ENCODE measurements at regions not wholly inside any gene's neighbourhood (a gene's known extent, or its start where the extent isn't known, plus 50 kb on each side); places are given as distances from the start of the nearest gene placed in this dataset.

DNA sequence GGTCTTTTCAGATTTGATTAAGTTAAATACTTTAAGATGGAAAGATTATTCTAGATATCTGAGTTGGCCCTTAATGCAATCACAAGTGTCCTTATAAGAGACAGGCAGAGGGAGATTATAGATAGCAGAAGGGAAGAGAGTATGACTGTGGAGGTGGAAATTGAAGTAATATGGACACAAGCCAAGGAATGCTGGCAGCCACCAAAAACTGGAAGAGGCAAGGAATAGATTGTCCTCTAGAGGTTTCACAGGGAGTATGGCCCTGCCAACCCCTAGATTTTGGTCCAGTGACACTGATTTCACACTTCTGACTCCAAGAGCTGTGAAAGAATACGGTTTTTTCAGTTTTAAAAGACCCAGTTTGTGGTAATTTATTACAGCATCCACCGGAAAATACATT, 1498.7 kb upstream of the CADM2 start:
- ATAC-seq (replicated peaks in 1 of 4) (no peak), DNase-seq (no peak)
- Histone ChIP-seq H3K9me3 (no peaks in the 10 kb centered on the region), H3K4me3 (ENCODE audit: control insufficient read depth in 1 of 2, extremely low read depth in 1 of 2, low read length in 1 of 2) (no peak overlapping the region), H3K27ac (ENCODE audit: low read length) (no peak overlapping the region), H3K27me3 (replicated peaks in 1 of 2; ENCODE audit: control insufficient read depth in 2 of 2, extremely low read depth in 1 of 2, insufficient read depth in 2 of 2, low read length in 1 of 2) (no peaks in the 10 kb centered on the region), H3K4me1 (ENCODE audit: control insufficient read depth in 1 of 2, extremely low read depth in 1 of 2, insufficient read depth in 2 of 2, low read length in 2 of 2) (no peaks in the 10 kb centered on the region), H3K36me3 (ENCODE audit: control insufficient read depth in 2 of 2, extremely low read depth in 1 of 2, insufficient read depth in 1 of 2, low read length in 1 of 2) (no peaks in the 10 kb centered on the region)
- Mint-ChIP-seq H3K36me3 (no peaks in the 10 kb centered on the region), H3K27ac (no peak overlapping the region), H3K27me3 (no peaks in the 10 kb centered on the region), H3K4me3 (no peak overlapping the region), H3K9me3 (peaks cover 4 to 10% (median 5%) of the 10 kb centered on the region in 3 donors), H3K4me1 (no peaks in the 10 kb centered on the region)
- ChIA-PET CTCF (no interaction called here), POLR2A (no interaction called here)
- WGBS (ENCODE audit: insufficient coverage): 29% methylated on average over 1 of the region's 2 CpGs

DNA sequence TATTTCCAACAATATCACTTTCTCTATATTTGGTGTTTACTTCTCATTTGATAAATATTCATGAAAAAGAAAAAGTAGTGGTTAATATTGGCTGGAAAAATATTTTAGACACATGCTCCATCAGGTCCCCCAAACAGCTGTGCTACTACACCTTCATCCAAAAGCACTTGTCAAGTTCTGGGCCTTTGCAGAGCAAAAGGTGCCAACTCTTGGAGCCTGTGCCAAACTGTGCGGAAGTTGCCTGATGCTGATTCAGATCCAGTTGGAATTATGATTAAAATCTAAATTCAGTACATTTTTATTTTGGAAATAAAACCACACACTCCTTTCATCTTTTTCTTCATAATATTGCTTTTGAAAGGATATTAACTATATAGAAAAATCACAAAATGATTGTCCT, 1497.4 kb upstream of the CADM2 start:
- H3K4me1 Mint-ChIP-seq: no peaks in the 10 kb centered on the region
- H3K27me3 ChIP-seq (replicated peaks in 1 of 2; ENCODE audit: control insufficient read depth in 2 of 2, extremely low read depth in 1 of 2, insufficient read depth in 2 of 2, low read length in 1 of 2): no peaks in the 10 kb centered on the region
- CTCF ChIA-PET: no interaction called here
- H3K27ac ChIP-seq (ENCODE audit: low read length): no peak overlapping the region
- ATAC-seq (replicated peaks in 1 of 4) (no peak), DNase-seq (no peak)
- no peaks in the 10 kb centered on the region for H3K36me3 ChIP-seq (ENCODE audit: control insufficient read depth in 2 of 2, extremely low read depth in 1 of 2, insufficient read depth in 1 of 2, low read length in 1 of 2)
- WGBS (ENCODE audit: insufficient coverage): no CpG with 5 or more reads among the region's 1 CpG
- no peak overlapping the region for H3K4me3 ChIP-seq (ENCODE audit: control insufficient read depth in 1 of 2, extremely low read depth in 1 of 2, low read length in 1 of 2)
- POLR2A ChIA-PET: no interaction called here
- no peaks in the 10 kb centered on the region for H3K36me3 Mint-ChIP-seq
- peaks cover 2 to 5% (median 4%) of the 10 kb centered on the region in 3 donors for H3K9me3 Mint-ChIP-seq
- H3K27ac Mint-ChIP-seq: no peak overlapping the region
- H3K27me3 Mint-ChIP-seq: no peaks in the 10 kb centered on the region
- no peaks in the 10 kb centered on the region for H3K9me3 ChIP-seq
- no peak overlapping the region for H3K4me3 Mint-ChIP-seq
- no peaks in the 10 kb centered on the region for H3K4me1 ChIP-seq (ENCODE audit: control insufficient read depth in 1 of 2, extremely low read depth in 1 of 2, insufficient read depth in 2 of 2, low read length in 2 of 2)

DNA sequence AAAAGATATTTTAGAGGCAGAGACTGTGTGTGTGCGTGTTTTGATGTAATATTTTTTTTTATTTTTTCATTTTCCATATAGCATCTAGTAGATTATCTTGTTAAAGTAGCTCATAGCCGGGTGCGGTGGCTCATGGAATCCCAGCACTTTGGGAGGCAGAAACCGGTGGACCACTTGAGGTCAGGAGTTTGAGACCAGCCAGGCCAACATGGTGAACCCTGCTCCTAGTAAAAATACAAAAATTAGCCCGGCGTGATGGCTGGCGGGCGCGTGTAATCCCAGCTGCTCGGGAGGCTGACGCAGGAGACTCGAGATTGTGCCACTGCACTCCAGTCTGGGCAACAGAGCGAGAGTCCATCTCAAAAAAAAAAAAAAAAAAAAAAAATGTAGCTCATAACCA, 1481.2 kb upstream of the CADM2 start:
- H3K27ac Mint-ChIP-seq: no peak overlapping the region
- H3K4me3 Mint-ChIP-seq: no peak overlapping the region
- no peaks in the 10 kb centered on the region for H3K36me3 Mint-ChIP-seq
- ChIA-PET POLR2A (interaction anchor here (0.6 kb wide), 2 partner anchors 10 to 1184 kb away, joined by 4 to 5 read pairs; no protein-coding TSS in a partner anchor), CTCF (no interaction called here)
- no peaks in the 10 kb centered on the region for H3K27me3 Mint-ChIP-seq
- 91% methylated on average over 3 of the region's 13 CpGs for WGBS (ENCODE audit: insufficient coverage)
- H3K9me3 Mint-ChIP-seq: peaks cover 0 to 17% (median 5%) of the 10 kb centered on the region in 3 donors
- ATAC-seq (replicated peaks in 1 of 4) (no peak), DNase-seq (no peak)
- Histone ChIP-seq H3K27ac (ENCODE audit: low read length) (no peak overlapping the region), H3K9me3 (no peaks in the 10 kb centered on the region), H3K27me3 (replicated peaks in 1 of 2; ENCODE audit: control insufficient read depth in 2 of 2, extremely low read depth in 1 of 2, insufficient read depth in 2 of 2, low read length in 1 of 2) (no peaks in the 10 kb centered on the region), H3K4me3 (ENCODE audit: control insufficient read depth in 1 of 2, extremely low read depth in 1 of 2, low read length in 1 of 2) (no peak overlapping the region), H3K4me1 (ENCODE audit: control insufficient read depth in 1 of 2, extremely low read depth in 1 of 2, insufficient read depth in 2 of 2, low read length in 2 of 2) (no peaks in the 10 kb centered on the region), H3K36me3 (ENCODE audit: control insufficient read depth in 2 of 2, extremely low read depth in 1 of 2, insufficient read depth in 1 of 2, low read length in 1 of 2) (no peaks in the 10 kb centered on the region)
- no peaks in the 10 kb centered on the region for H3K4me1 Mint-ChIP-seq

DNA sequence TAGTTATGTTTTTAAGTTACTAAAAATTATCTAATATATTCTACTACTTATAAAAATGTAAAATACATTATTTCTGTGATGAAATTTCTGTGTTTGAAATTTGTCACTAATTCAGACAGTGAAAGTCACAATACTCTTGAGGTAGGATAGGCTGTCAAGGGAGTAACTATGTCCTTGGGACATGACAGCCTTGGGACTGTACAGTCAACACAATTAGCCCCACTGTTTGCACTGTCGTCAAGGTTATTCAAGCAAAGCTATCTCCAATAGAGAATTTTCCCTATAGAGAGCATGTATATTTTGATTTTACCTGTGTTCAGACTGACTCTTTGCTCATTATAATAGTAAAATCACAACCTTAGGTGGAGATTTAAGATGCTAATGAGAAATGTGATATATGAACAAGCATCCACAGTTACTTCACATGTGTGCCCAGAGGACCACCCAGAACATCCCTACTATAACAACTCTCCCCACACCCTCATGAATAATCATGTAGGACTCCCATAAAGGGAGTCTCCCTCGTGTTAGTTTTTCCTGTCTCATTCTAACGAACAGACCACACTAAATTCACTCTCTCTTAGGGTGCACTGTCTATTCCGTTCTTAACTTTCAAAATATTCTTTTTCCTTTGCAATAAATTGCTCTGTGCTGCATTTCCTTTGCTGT, 1476.3 kb upstream of the CADM2 start:
- Mint-ChIP-seq H3K4me1 (no peaks in the 10 kb centered on the region), H3K4me3 (no peak overlapping the region), H3K36me3 (no peaks in the 10 kb centered on the region), H3K9me3 (peaks cover 7 to 9% (median 8%) of the 10 kb centered on the region in 3 donors), H3K27me3 (no peaks in the 10 kb centered on the region), H3K27ac (no peak overlapping the region)
- H3K4me1 ChIP-seq (ENCODE audit: control insufficient read depth in 1 of 2, extremely low read depth in 1 of 2, insufficient read depth in 2 of 2, low read length in 2 of 2): no peaks in the 10 kb centered on the region
- no peak for ATAC-seq (replicated peaks in 1 of 4)
- ChIA-PET POLR2A (no interaction called here), CTCF (no interaction called here)
- WGBS (ENCODE audit: insufficient coverage): 40% methylated on average over 1 of the region's 4 CpGs
- no peak overlapping the region for H3K27ac ChIP-seq (ENCODE audit: low read length)
- DNase-seq: no peak
- H3K27me3 ChIP-seq (replicated peaks in 1 of 2; ENCODE audit: control insufficient read depth in 2 of 2, extremely low read depth in 1 of 2, insufficient read depth in 2 of 2, low read length in 1 of 2): no peaks in the 10 kb centered on the region
- H3K9me3 ChIP-seq: no peaks in the 10 kb centered on the region
- no peaks in the 10 kb centered on the region for H3K36me3 ChIP-seq (ENCODE audit: control insufficient read depth in 2 of 2, extremely low read depth in 1 of 2, insufficient read depth in 1 of 2, low read length in 1 of 2)
- H3K4me3 ChIP-seq (ENCODE audit: control insufficient read depth in 1 of 2, extremely low read depth in 1 of 2, low read length in 1 of 2): no peak overlapping the region

DNA sequence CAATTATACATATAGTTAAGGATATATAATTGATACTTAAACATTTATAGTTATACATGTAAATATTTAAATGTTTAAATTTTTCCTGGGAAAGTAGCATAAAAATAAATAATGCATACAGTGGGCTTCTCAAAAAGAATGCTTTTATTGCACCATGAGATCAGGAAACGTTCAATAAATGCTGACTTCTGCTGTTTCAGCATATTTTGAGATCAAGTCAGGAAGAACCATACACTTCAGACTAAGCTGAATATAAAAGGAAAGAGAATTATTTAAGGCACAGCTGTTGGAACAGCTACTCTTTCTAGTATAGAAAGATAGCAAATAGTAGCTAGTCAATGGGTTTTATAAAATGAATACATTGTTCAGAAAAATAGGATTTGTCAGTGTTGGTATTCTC, 1462.3 kb upstream of the CADM2 start:
- Histone ChIP-seq H3K4me3 (ENCODE audit: control insufficient read depth in 1 of 2, extremely low read depth in 1 of 2, low read length in 1 of 2) (no peak overlapping the region), H3K36me3 (ENCODE audit: control insufficient read depth in 2 of 2, extremely low read depth in 1 of 2, insufficient read depth in 1 of 2, low read length in 1 of 2) (no peaks in the 10 kb centered on the region), H3K27me3 (replicated peaks in 1 of 2; ENCODE audit: control insufficient read depth in 2 of 2, extremely low read depth in 1 of 2, insufficient read depth in 2 of 2, low read length in 1 of 2) (no peaks in the 10 kb centered on the region), H3K4me1 (ENCODE audit: control insufficient read depth in 1 of 2, extremely low read depth in 1 of 2, insufficient read depth in 2 of 2, low read length in 2 of 2) (no peaks in the 10 kb centered on the region), H3K27ac (ENCODE audit: low read length) (no peak overlapping the region), H3K9me3 (no peaks in the 10 kb centered on the region)
- no peaks in the 10 kb centered on the region for H3K27me3 Mint-ChIP-seq
- DNase-seq (no peak), ATAC-seq (replicated peaks in 1 of 4) (no peak)
- 29% methylated on average over 1 of the region's 1 CpG for WGBS (ENCODE audit: insufficient coverage)
- no peaks in the 10 kb centered on the region for H3K4me1 Mint-ChIP-seq
- peaks cover 0 to 5% (median 2%) of the 10 kb centered on the region in 3 donors for H3K9me3 Mint-ChIP-seq
- no peaks in the 10 kb centered on the region for H3K36me3 Mint-ChIP-seq
- no peak overlapping the region for H3K4me3 Mint-ChIP-seq
- CTCF ChIA-PET: no interaction called here
- no peak overlapping the region for H3K27ac Mint-ChIP-seq
- POLR2A ChIA-PET: no interaction called here

DNA sequence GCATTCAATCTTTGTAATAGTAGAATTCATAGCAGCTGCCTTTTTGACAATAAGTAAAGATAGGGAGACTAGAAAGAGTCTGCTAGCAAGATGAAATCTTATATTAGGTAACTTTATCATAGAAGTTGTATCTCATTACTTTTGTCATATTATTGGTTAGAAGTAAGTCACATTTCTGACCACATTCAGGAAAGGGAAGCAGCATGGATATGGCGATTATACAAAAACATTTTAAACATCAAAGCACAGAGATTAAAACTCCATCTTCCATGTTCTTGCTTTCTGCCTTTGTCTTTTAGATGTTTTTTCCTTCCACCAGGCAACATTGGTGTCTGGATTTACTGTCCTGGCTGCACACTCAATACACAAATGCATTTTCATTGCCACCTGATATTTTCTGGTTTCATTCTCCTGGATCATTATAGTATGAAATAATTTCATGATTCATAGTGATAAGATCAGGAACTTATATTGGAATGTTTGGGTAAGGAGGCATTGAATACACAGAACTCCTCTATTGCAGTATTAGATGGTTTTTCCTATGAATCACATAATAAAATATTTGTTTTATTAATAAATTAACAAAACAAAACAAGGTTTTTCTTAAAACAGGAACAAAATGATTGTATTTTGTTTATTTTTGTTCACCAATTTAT, 1460.3 kb upstream of the CADM2 start:
- H3K4me1 ChIP-seq (ENCODE audit: control insufficient read depth in 1 of 2, extremely low read depth in 1 of 2, insufficient read depth in 2 of 2, low read length in 2 of 2): no peaks in the 10 kb centered on the region
- no peaks in the 10 kb centered on the region for H3K4me1 Mint-ChIP-seq
- H3K36me3 Mint-ChIP-seq: no peaks in the 10 kb centered on the region
- ChIA-PET CTCF (no interaction called here), POLR2A (no interaction called here)
- peaks cover 0 to 4% (median 4%) of the 10 kb centered on the region in 3 donors for H3K9me3 Mint-ChIP-seq
- DNase-seq: no peak
- H3K27me3 Mint-ChIP-seq: no peaks in the 10 kb centered on the region
- no peak for ATAC-seq (replicated peaks in 1 of 4)
- 17% methylated on average over 1 of the region's 1 CpG for WGBS (ENCODE audit: insufficient coverage)
- H3K9me3 ChIP-seq: no peaks in the 10 kb centered on the region
- H3K4me3 ChIP-seq (ENCODE audit: control insufficient read depth in 1 of 2, extremely low read depth in 1 of 2, low read length in 1 of 2): no peak overlapping the region
- H3K36me3 ChIP-seq (ENCODE audit: control insufficient read depth in 2 of 2, extremely low read depth in 1 of 2, insufficient read depth in 1 of 2, low read length in 1 of 2): no peaks in the 10 kb centered on the region
- H3K27ac ChIP-seq (ENCODE audit: low read length): no peak overlapping the region
- H3K4me3 Mint-ChIP-seq: no peak overlapping the region
- H3K27me3 ChIP-seq (replicated peaks in 1 of 2; ENCODE audit: control insufficient read depth in 2 of 2, extremely low read depth in 1 of 2, insufficient read depth in 2 of 2, low read length in 1 of 2): no peaks in the 10 kb centered on the region
- H3K27ac Mint-ChIP-seq: no peak overlapping the region
